ENCODE measurements at regions not wholly inside any gene's neighbourhood (a gene's known extent, or its start where the extent isn't known, plus 50 kb on each side); places are given as distances from the start of the nearest gene placed in this dataset.

GRCh38 chr3:72329354-72329753, 518.9 kb downstream of the SHQ1 start:
- peak; percentile 30 for DNase-seq (ENCODE audit: low read depth)

- no peak for DNase-seq (ENCODE audit: low read depth)
These were observed 519.4 kb downstream of the SHQ1 start for GRCh38 chr3:72328755-72329277.

- DNase-seq (ENCODE audit: low read depth) = no peak
These were observed 521.2 kb downstream of the SHQ1 start for GRCh38 chr3:72327008-72327407.

GRCh38 chr3:72324253-72324811, 523.9 kb downstream of the SHQ1 start:
- no peak for DNase-seq (ENCODE audit: low read depth)

DNA sequence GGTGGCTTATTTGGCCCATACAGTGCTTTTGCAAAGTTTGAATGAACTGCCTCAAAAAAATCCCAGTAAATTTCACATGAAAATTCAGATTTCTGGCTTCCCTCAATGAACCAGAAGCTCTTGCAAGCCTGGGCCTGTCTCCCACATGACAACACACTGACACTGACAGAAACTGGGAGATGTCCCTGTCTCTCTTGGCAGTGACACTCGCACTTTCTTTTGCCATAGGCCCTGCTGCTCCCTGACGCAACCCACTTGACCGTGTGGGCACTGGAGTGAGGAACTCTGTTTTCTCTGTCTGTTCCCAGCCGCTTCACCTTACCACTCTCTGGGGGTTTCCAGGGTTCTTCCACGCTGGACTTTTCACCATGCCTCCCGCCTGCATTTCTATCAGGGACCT, 524.5 kb downstream of the SHQ1 start:
- no peak for DNase-seq (ENCODE audit: low read depth)

- no peak for DNase-seq (ENCODE audit: low read depth)
These were observed 525.8 kb downstream of the SHQ1 start for GRCh38 chr3:72322264-72322976.

- DNase-seq (ENCODE audit: low read depth) = no peak
These were observed 527.3 kb downstream of the SHQ1 start for GRCh38 chr3:72320955-72321303.

DNA sequence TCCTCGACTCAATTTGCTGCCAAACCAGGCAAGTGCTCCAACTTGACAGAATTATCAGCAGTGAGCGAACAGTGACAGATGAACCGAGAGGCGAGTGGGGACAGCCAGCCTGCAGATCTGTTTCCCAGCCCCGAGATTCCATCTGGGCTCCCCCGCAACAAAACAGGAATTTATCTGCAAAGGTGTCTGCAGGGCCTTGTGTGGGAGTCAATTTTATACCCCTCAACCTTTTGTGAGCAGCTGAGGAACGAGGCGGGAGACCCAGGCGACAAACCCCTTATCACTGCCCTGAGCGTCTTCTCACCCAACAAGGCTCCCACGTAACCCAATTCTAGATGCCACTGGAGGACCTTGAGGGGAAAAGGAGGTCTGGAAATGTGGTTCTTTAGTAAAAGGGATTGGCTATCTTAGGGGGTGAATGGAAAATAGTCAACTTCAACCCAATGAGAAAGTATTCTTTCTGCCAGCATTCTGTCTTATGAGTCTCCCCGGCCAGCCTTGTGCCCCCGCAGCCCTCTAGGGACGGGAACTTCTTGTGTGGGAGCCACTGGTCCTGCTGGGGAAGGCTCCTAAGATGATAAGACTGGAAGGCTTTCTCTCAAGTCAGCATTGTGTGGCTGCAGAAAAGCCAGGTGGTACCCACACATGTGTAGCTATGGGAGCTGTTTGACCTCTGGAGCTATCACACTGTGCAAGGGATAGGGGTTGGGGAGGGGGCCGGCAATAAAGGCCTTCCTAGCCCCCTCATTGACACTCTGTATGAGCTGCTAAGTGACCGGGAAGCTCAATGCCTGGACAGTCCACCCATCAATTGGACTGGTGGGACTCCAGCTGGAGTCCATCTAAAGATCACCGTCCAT, 527.9 kb downstream of the SHQ1 start:
- DNase-seq (ENCODE audit: low read depth) = no peak

DNA sequence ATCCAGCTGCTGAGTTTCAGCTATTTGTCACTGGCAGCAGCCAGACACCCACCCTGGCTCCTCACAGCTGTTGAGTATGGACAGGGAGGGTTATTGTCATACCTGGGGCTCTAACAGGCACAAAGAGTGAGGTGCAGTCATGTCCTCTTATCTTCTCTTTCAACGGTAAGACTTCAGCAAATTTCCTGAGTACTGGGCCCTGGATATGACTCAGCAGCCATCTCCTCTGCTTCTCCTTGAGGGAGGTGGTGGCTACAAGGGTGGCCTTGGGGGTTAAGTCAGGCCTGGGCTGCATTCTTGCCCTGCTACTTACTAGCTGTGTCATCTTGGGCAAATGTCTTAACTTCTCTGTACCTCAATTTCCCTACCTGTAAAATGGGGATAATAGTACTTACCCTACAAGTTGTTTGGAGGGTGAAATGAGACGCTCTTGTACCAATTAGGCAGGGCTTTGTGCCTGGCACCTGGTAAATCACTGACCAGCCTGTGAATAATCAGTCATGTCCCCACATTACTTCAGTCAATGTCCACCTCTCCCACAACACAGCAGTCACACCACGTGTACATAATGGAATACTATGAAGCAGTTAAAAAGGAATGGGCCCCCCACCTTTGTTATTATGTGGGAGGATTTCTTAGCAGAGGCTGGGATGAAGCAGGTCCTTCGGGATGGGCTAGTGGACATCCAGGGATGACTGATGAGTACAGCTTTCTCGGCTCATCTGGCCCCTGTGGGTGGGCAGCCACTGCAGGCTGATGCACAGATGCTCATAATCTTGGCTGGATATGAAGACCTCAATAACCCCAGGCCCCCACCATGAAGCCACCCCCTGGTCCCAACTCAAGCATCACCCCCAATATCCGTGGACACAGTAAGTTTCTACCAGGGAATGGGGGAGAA, 528.8 kb downstream of the SHQ1 start:
- no peak for DNase-seq (ENCODE audit: low read depth)

- DNase-seq (ENCODE audit: low read depth) = no peak
These were observed 529.6 kb downstream of the SHQ1 start for GRCh38 chr3:72318504-72319193.

- DNase-seq (ENCODE audit: low read depth) = no peak
These were observed 530.8 kb downstream of the SHQ1 start for GRCh38 chr3:72317491-72317890.

DNA sequence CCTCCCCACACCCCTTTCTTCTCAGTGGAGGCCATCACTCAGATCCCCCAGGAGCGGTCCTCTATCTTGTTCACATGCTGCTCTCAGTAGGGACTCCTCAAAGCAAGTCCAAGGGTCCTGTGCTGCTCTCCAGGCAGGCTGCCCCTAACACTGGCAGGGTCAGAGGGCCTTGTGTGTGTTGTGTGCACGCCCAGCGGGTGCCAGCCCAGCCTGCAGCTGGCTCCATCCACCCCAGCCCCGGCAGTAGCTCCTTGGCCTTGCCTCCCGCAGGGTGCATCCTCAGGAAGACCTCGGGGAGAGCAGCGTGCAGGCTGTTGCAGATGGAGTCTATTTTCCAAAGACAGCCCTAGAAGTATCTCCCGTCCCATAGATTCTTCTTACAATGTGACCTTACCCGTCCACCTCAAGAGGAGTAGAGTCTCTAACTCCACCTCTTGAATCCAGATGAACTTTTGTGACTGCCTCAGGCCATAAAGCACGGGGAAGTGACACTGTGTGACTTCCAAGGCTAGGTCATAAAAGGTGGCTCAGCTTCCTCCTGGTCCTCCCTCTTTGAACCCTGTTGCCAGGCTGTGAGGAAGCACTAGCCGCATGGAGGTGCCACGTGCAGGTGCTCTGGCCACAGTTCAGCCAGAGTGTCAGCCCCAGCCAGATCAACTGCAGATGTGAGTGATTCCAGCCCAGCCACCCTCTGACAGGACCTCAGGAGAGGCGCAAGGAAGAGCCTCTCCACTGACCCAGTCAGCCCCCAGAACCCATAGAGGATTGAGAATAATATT, 531.6 kb downstream of the SHQ1 start:
- DNase-seq (ENCODE audit: low read depth) = no peak

DNA sequence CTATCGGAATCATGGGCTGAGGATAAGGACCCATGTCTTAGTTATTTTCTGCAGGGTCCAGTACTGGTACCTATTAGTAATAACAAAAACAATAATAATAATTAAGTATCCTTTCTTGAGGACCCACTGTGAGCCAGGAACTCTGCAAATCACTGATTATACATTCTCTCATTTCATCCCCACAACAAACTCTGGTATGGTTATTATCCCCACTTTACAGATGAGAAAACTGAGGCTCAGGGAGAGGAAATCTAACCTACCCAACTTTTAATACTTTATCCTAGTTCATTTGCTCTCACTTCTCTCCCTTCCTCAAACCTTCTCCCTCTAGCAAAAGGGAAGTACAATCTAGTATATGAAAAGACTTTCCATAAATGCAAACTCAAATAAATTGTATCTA, 528.4 kb upstream of the PROK2 start:
- no peak for DNase-seq (ENCODE audit: low read depth)

GRCh38 chr3:72312339-72312738, 527.4 kb upstream of the PROK2 start:
- DNase-seq (ENCODE audit: low read depth) = no peak

DNA sequence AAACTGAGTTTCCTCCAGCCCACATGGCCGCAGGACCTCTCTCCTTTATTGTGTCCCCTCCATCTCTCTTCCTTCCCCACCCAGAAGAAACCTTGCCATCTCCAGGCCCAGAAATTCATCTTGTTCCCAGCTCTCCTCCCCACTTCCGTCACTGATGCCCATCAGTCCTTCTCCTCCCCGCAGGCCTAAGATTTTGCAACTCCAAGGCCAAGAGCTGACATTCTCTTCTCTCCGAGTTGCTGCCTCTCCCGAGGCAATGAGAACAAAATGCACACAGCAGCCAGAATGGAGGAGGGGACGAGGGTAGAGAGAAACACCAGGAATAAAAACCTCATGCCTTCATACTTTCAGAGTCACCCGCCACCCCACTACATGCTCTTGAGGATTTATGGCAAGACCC, 526.5 kb upstream of the PROK2 start:
- DNase-seq (ENCODE audit: low read depth) = no peak

DNA sequence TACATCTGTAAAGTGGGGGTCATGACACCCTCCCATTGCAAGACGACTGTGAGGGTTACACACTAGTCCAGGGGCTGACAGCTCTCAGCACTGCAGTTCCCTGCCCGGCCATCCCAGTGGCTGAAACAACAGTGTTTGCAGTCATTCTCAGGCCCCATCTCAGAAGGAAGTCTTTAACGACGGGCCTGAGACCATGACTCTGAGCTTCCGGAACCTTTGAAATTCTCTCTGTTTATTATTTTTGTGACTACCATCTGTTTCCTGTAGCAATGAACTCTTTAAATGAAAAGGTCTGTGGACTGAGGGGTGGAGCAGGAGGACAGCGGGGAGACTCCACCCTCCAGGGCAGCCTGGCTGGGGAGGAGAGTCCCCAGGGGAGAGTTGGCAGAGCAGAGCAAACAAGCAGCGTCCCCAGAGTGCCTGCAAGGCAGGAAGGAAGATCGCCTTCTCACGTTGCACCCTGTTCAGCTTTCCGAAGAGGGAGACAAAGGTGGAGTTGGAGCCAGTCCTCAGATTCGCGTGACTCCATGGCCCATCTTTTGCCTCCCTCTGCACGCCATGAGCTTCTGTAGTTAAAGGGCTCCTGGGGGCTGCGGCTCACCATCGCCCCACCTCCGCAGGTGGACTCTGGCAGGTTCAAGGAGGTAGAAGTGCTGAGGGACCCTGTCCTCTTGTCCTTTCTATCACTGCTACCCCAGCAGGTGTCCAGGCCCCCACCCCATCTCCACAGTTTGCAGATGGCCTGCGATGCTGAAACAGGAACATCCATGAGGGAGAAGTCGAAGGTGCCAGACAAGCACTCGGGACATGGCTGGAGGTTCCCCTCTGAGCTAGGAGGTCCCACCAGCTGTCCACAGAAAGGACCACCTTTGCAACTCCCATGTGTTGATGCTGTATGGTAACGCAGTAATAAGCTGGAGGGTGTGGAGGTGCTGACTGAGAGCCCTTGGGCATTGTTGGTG, 525.8 kb upstream of the PROK2 start:
- peak; percentile 16 for DNase-seq (ENCODE audit: low read depth)

DNA sequence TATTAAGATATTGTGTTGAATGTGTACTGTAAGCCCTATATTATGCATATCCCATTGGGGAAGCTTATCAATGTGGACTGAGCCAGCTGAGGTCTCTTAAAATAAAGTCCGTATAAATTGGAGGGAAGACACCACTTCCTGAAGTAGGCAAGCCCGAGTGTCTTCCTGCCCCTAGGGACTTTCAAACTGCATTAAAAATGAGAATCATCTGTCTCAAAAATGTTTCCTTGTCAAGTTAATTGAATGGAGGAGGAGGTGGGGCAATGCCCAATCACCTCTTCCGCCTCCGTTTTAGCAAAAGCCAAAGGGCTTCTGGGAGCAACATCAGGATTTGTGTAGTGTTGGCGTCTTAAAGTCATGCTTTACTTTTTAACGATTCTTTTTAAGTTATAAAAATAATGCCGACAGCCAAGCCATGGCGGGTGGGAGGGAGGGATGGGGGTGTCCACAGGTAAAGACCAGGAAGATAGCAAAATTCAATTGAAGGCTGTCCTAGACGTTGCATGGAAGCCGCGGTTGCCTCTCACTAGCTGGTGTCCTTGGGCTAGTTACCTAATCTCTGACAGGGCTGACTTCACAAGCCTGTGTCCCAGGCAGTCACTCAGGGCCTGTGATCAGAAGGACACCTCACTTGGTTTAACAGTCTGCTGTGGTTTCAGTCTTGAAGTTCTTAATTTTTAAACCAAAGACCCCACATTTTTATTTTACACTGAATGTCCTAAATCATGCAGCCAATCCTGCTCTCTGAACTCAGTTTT, 524.9 kb upstream of the PROK2 start:
- DNase-seq (ENCODE audit: low read depth) = no peak

DNA sequence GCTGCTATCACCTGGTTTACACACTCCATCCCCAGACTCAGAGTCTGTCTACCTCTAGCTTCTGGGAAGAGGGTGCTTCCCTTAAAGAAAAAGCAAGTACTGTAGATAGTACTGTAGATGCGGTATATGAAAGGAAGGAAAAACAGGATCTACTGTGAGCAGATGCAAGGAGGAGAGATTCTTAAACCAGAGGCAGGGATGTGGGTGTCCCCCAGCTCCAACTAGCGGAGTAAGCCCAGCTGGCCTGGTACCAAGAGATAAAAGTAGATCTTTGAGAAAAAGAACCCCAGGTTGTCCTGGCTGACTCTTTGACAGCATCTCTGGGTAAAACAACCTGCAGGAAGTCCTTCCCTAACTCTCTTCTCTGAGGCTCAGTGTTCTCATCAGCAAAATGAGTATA, 523.7 kb upstream of the PROK2 start:
- no peak for DNase-seq (ENCODE audit: low read depth)

All from renal cortical epithelial cell (primary cell).